ENCODE measurements at regions not wholly inside any gene's neighbourhood (a gene's known extent, or its start where the extent isn't known, plus 50 kb on each side); places are given as distances from the start of the nearest gene placed in this dataset.

GRCh38 chr19:28399187-28399586 lies 813.8 kb downstream of the UQCRFS1 start:
- no peak for TF ChIP-seq CTCF (IDR thresholded peaks at IDR 0.05; ENCODE audit: unreplicated experiment)
- no peak overlapping the region for H3K27ac Mint-ChIP-seq (ENCODE audit: unreplicated experiment)
- no peak overlapping the region for H3K4me3 Mint-ChIP-seq (ENCODE audit: unreplicated experiment)
- H3K9me3 Mint-ChIP-seq (ENCODE audit: unreplicated experiment): no peaks in the 10 kb centered on the region
- H3K4me1 Mint-ChIP-seq (ENCODE audit: unreplicated experiment): peaks cover 9% of the 10 kb centered on the region
- H3K27me3 Mint-ChIP-seq (ENCODE audit: unreplicated experiment): peaks cover 1% of the 10 kb centered on the region
- DNase-seq (ENCODE audit: low spot score): no peak
- H3K36me3 Mint-ChIP-seq (ENCODE audit: low read depth, unreplicated experiment): no peaks in the 10 kb centered on the region

- no peak for DNase-seq (ENCODE audit: low spot score)
- no peaks in the 10 kb centered on the region for H3K9me3 Mint-ChIP-seq (ENCODE audit: unreplicated experiment)
- H3K36me3 Mint-ChIP-seq (ENCODE audit: low read depth, unreplicated experiment): no peaks in the 10 kb centered on the region
- peaks cover 1% of the 10 kb centered on the region for H3K27me3 Mint-ChIP-seq (ENCODE audit: unreplicated experiment)
- H3K27ac Mint-ChIP-seq (ENCODE audit: unreplicated experiment): no peak overlapping the region
- TF ChIP-seq CTCF (IDR thresholded peaks at IDR 0.05; ENCODE audit: unreplicated experiment): no peak
- H3K4me1 Mint-ChIP-seq (ENCODE audit: unreplicated experiment): peaks cover 4% of the 10 kb centered on the region
- no peak overlapping the region for H3K4me3 Mint-ChIP-seq (ENCODE audit: unreplicated experiment)
Observed at GRCh38 chr19:28397800-28398199, 815.2 kb downstream of the UQCRFS1 start.

GRCh38 chr19:28397306-28397705 lies 815.6 kb downstream of the UQCRFS1 start:
- Mint-ChIP-seq H3K36me3 (ENCODE audit: low read depth, unreplicated experiment) (no peaks in the 10 kb centered on the region), H3K9me3 (ENCODE audit: unreplicated experiment) (no peaks in the 10 kb centered on the region), H3K27ac (ENCODE audit: unreplicated experiment) (no peak overlapping the region), H3K4me3 (ENCODE audit: unreplicated experiment) (no peak overlapping the region), H3K4me1 (ENCODE audit: unreplicated experiment) (peaks cover 4% of the 10 kb centered on the region), H3K27me3 (ENCODE audit: unreplicated experiment) (peaks cover 1% of the 10 kb centered on the region)
- no peak for DNase-seq (ENCODE audit: low spot score)
- TF ChIP-seq CTCF (IDR thresholded peaks at IDR 0.05; ENCODE audit: unreplicated experiment): no peak

GRCh38 chr19:28396287-28396831 lies 816.6 kb downstream of the UQCRFS1 start:
- Mint-ChIP-seq H3K27ac (ENCODE audit: unreplicated experiment) (no peak overlapping the region), H3K36me3 (ENCODE audit: low read depth, unreplicated experiment) (no peaks in the 10 kb centered on the region), H3K27me3 (ENCODE audit: unreplicated experiment) (peaks cover 1% of the 10 kb centered on the region), H3K9me3 (ENCODE audit: unreplicated experiment) (no peaks in the 10 kb centered on the region), H3K4me3 (ENCODE audit: unreplicated experiment) (no peak overlapping the region), H3K4me1 (ENCODE audit: unreplicated experiment) (peaks cover 4% of the 10 kb centered on the region)
- DNase-seq (ENCODE audit: low spot score): no peak
- TF ChIP-seq CTCF (IDR thresholded peaks at IDR 0.05; ENCODE audit: unreplicated experiment): no peak

- Mint-ChIP-seq H3K4me1 (ENCODE audit: unreplicated experiment) (peaks cover 4% of the 10 kb centered on the region), H3K4me3 (ENCODE audit: unreplicated experiment) (no peak overlapping the region), H3K9me3 (ENCODE audit: unreplicated experiment) (no peaks in the 10 kb centered on the region), H3K27ac (ENCODE audit: unreplicated experiment) (no peak overlapping the region), H3K27me3 (ENCODE audit: unreplicated experiment) (peaks cover 1% of the 10 kb centered on the region), H3K36me3 (ENCODE audit: low read depth, unreplicated experiment) (no peaks in the 10 kb centered on the region)
- no peak for TF ChIP-seq CTCF (IDR thresholded peaks at IDR 0.05; ENCODE audit: unreplicated experiment)
- DNase-seq (ENCODE audit: low spot score): no peak
Observed at GRCh38 chr19:28394725-28395124, 818.2 kb downstream of the UQCRFS1 start.
